HG03378 (cell line): ENCODE measurements at regions not wholly inside any gene's neighbourhood (a gene's known extent, or its start where the extent isn't known, plus 50 kb on each side); places are given as distances from the start of the nearest gene placed in this dataset.
"Not testable (repeated sequence)": the region's sequence is repeated elsewhere in the genome, so short reads cannot be mapped to it uniquely, and the experiment has no call there.

Experiments used
- ATAC-seq: cut with Tn5 transposase; IDR thresholded peaks from one replicate; pipeline ENCODE4 v1.9.1; 2021; ENCODE audit warnings: mild to moderate bottlenecking, moderate library complexity; ENCODE audit not compliant: unreplicated experiment

GRCh38 chrX:40530509-40530908 lies 50.3 kb upstream of the ATP6AP2 start:
- no peak for ATAC-seq

DNA sequence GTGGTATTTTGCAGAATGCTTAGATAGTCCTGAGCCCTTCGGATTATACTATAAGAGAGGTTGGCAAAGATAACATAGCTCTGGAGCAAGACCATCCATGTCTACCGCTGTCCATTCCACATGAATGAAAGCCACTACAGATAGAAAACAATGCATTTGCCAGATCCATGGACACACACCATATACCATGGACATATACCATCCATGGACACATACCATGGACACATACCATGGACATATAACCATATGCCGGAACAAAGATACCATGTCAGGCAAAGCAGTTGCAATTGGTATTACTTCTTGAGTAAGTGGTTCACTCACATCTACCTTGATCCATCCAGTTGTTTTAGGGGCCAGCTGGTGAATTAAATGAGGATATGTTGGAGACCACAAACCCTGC lies 53.2 kb upstream of the ATP6AP2 start:
- no peak for ATAC-seq

DNA sequence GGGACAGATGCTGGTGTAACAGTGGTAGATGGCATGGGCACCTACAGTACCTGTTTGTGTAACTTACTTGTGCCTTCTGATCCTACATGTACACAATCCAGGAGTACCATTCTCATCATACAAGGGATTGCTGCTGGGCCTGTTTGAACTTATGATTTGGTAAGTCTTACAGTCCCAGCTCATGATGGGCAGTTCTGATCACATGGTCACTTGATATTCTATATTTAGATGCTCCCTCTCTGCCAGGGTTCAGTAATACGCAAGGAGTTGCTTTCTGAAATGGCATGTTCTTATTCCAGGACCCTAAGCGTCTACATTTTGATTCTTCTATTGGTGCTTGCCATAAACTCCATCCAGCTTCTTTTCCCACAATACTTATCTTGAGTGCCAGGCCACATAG lies 54.4 kb upstream of the ATP6AP2 start:
- ATAC-seq, result no peak

DNA sequence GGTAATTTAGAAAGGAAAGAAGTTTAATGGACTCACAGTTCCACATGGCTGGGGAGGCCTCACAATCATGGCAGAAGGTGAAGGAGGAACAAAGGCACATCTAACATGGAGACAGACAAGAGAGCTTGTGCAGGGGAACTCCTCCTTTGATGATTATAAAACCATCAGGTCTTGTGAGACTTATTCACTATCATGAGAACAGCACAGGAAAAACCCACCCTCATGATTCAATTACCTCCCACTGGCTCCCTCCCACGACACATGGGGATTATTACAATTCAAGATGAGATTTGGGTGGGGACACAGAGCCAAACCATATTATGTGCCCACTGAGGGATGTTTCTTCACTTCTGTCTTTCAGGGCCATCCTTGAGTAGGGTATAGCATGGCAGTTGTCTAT lies 54.9 kb upstream of the ATP6AP2 start:
- ATAC-seq, result not testable (repeated sequence)

- no peak for ATAC-seq
Observed at GRCh38 chrX:40524423-40524822, 56.3 kb upstream of the ATP6AP2 start.

DNA sequence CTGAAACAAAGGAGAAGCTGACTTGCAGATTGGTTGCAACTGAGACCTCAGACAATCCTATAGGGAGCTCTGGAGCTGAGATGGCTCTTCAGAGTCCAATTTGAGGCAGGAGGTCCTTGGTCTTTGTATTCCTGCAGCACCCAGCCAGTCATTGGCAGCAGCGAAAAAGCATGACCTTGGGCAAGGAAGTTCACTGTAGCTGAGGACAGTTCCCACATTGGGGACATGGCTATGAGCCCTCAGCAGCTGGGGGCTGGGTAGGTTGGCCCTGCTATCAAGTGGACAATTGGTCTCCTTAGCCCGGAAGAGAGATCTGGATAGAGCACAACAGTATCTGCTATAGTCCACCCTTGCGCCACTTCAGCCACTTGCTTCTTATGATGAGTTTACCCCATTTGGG lies 56.9 kb upstream of the ATP6AP2 start:
- no peak for ATAC-seq

GRCh38 chrX:40521868-40522450 lies 58.8 kb upstream of the ATP6AP2 start:
- ATAC-seq, result no peak

GRCh38 chrX:40514376-40514775 lies 66.4 kb upstream of the ATP6AP2 start:
- ATAC-seq, result no peak

DNA sequence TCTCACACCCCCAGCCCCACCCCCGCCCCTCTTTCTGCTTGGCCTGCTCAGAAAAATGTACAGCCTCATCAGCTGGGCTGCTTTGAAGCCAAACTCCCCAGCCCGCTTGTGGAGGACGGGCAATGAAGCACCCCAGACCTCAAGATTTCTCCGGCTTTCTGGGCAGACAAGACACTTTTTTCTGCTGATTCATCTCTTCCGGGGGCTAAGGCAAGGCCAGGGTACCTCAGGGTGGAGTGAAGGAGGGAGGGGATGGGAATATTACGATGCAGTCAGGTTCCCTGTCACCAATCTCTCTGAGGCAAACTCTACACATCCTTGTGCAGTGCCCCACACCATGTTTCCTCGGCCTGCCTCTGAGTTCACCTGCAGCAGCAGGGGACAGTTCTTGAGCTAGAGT lies 66.9 kb upstream of the ATP6AP2 start:
- no peak for ATAC-seq

- ATAC-seq, result no peak
Observed at GRCh38 chrX:40513012-40513411, 67.8 kb upstream of the ATP6AP2 start.

- ATAC-seq, result no peak
Observed at GRCh38 chrX:40511258-40511657, 69.5 kb upstream of the ATP6AP2 start.

GRCh38 chrX:40508560-40508959 lies 72.2 kb upstream of the ATP6AP2 start:
- ATAC-seq, result no peak

DNA sequence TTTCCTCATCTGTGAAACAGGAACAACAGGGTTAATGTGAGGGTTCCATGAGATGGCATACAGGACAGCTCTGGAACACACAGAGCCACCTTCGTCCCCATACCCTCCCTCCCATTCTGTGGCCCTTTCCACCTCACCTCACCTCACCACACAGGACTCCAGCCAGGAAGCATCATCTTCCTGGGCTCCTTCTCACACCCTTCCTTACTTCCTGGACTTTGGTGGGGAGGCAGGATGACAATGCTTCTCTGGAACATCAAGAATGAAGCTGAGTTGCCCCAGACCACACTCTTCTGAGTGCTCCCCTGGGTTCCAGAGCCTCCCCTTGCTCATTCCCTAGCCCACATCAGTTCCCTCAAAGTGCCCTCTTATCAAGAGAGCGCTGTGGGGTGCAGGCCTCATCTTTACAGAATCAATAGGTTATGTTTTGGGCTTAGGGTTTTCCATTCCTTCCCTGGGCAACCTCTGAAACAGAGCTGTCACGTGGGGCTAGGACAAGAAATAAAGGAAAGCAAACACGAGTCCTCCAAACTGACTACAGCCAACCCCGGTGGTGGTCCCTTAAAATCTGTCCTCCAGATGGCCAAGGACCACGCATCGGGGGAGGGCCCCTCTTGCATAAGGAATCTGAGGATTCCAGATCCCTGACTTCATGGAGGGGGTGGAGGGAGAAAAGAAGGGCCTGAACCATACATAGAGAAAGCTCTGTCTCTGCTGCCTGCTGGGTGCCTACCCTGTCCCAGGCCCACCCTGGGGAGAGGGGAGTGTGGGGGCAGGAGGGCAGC lies 74.4 kb upstream of the ATP6AP2 start:
- ATAC-seq, result no peak

- no peak for ATAC-seq
Observed at GRCh38 chrX:40504801-40505605, 75.8 kb upstream of the ATP6AP2 start.

- ATAC-seq, result no peak
Observed at GRCh38 chrX:40503094-40503493, 77.7 kb upstream of the ATP6AP2 start.

DNA sequence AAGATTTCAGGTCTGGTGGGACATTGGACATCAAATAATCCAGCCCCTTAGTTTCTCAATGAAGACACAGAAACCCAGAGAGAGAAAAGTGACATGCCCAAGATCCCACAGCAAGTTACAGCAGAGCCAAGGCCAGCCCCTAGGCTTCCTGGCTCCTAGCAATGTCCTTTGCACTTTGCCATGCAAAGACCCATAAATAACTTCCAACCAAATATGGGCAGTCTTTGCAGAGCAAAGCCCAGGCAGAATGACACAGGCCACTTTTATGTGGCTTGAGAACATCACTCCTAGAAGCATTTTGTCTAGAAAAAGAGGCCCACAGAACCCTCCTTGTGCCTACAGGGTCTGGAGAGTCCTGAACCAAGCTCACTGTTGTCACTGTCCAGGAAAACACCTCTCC lies 78.1 kb upstream of the ATP6AP2 start:
- no peak for ATAC-seq

GRCh38 chrX:40501164-40501855 lies 79.5 kb upstream of the ATP6AP2 start:
- no peak for ATAC-seq

GRCh38 chrX:40496728-40497127 lies 84.0 kb upstream of the ATP6AP2 start:
- ATAC-seq, result no peak

DNA sequence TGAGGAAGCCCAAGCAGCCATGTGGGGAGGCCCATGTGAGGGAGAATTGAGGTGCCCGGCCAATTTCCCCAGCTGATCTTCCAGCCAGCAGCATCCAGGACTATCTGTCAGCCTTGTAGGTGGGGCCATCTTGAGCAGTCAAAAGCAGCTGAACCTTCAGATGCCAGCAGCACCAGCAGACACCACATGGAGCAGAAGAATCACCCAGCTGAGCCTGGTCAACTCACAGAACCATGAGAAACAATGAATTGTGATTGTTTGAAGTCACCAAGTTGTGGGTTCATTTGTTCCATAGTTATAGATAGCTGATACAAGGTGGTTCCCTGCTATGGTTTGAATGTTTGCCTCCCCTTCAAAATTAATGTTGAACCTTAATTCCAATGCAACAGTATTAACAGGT lies 85.1 kb upstream of the ATP6AP2 start:
- no peak for ATAC-seq

DNA sequence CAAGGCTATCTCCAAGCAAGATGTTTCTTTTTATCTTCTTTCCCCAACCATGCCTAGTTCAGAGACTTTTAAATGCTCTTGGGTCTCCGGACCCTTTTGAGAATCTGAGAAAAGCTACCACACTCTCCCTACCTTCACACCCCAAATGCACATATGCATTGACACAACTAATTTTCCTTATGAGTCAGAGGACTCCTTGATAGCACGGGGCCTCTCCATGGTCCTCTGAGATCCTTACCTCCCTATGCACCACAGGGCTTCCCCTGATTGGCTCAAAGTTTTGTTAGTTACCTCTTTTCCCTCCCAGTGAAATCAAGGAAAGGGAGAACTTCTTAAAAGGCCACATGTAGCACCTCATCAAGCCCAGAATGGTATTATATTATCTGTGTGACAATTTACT lies 86.8 kb upstream of the ATP6AP2 start:
- ATAC-seq, result no peak

- ATAC-seq, result no peak
Observed at GRCh38 chrX:40488296-40488695, 92.5 kb upstream of the ATP6AP2 start.
